Peyer's patch (tissue), 4 donors: ENCODE measurements at regions not wholly inside any gene's neighbourhood (a gene's known extent, or its start where the extent isn't known, plus 50 kb on each side); places are given as distances from the start of the nearest gene placed in this dataset.
A peak's percentile ranks its signal among the peaks of the same experiment; 100 is the strongest.

ENCODE experiments used
- DNase-seq, 3 donors: peaks; one replicate each; pipeline ENCODE4 v3.0.0-alpha.2; 2017 to 2019
- H3K27ac ChIP-seq, 4 donors: fragments of 200-600 bp; sonication (generic); one replicate each; pipeline ENCODE4 v1.5.1; 2016 to 2019
- H3K27me3 ChIP-seq, 2 donors: fragments of 200-600 bp; sonication (generic); one replicate each; pipeline ENCODE4 v1.5.1; 2019
- H3K36me3 ChIP-seq, 3 donors: fragments of 200-600 bp; sonication (generic); one replicate each; pipeline ENCODE4 v1.5.1; 2016 to 2019
- H3K4me1 ChIP-seq, 4 donors: fragments of 200-600 bp; sonication (generic); one replicate each; pipeline ENCODE4 v1.5.1; 2016 to 2019
- H3K4me3 ChIP-seq, 4 donors: fragments of 200-600 bp; sonication (generic); 1 replicate in 3 of 4; 2 replicates in 1 of 4; pipeline ENCODE4 v1.5.1; 2016 to 2019; ENCODE audit warnings: mild to moderate bottlenecking in 1 of 4
- H3K9me3 ChIP-seq, 4 donors: fragments of 200-600 bp; sonication (generic); one replicate each; pipeline ENCODE4 v1.5.1; 2016 to 2019; ENCODE audit warnings: mild to moderate bottlenecking in 1 of 4
- POLR2A ChIP-seq, 2 donors: fragments of 450-650 bp; IDR thresholded peaks; one replicate each; pipeline ENCODE4 v1.5.1; 2017; ENCODE audit warnings: antibody characterized with exemption in 2 of 2, mild to moderate bottlenecking in 2 of 2, moderate library complexity in 2 of 2
- TF ChIP-seq, protein P1 (sequence below), 6 experiments: fragments of 450-650 bp in 4 of 6; fragments of 200-600 bp in 2 of 6; sonication (generic) in 1 of 6; IDR thresholded peaks; one replicate each; pipeline ENCODE4 v1.5.1; 2017 to 2019; ENCODE audit warnings: antibody characterized with exemption in 6 of 6, mild to moderate bottlenecking in 3 of 6, moderate library complexity in 1 of 6

- TF ChIP-seq POLR2A (IDR thresholded peaks at IDR 0.05) = no peak
- TF ChIP-seq, protein P1, sequence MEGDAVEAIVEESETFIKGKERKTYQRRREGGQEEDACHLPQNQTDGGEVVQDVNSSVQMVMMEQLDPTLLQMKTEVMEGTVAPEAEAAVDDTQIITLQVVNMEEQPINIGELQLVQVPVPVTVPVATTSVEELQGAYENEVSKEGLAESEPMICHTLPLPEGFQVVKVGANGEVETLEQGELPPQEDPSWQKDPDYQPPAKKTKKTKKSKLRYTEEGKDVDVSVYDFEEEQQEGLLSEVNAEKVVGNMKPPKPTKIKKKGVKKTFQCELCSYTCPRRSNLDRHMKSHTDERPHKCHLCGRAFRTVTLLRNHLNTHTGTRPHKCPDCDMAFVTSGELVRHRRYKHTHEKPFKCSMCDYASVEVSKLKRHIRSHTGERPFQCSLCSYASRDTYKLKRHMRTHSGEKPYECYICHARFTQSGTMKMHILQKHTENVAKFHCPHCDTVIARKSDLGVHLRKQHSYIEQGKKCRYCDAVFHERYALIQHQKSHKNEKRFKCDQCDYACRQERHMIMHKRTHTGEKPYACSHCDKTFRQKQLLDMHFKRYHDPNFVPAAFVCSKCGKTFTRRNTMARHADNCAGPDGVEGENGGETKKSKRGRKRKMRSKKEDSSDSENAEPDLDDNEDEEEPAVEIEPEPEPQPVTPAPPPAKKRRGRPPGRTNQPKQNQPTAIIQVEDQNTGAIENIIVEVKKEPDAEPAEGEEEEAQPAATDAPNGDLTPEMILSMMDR (IDR thresholded peaks at IDR 0.05) = no peak
- no peak for DNase-seq
These were observed 629.2 kb upstream of the AGTR1 start for GRCh38 chr3:148068466-148068865.

DNA sequence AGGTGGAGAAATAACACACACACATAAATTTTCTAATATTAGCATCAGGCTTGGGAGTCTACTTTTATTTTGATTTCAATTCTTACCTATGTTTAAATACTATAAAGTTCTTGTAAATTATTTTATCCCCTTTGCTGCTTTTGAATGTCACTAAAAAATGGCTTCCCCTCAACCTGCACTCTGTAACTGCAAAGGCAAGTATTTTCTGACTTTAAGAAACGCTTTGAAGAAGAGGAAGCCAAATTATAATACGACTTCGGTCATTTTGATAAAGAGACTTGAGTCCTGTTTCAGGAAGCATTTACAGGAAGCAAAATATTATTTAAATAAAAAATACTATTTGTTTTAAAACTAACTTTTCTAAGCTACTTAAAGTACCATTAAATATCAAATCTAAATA lies 627.7 kb upstream of the AGTR1 start:
- DNase-seq = no peak
- TF ChIP-seq, protein P1 (IDR thresholded peaks at IDR 0.05) = no peak
- TF ChIP-seq POLR2A (IDR thresholded peaks at IDR 0.05) = no peak
- H3K36me3 ChIP-seq = no peaks in the 10 kb centered on the region
- no peaks in the 10 kb centered on the region for H3K27me3 ChIP-seq
- no peaks in the 10 kb centered on the region for H3K9me3 ChIP-seq
- no peaks in the 10 kb centered on the region for H3K4me1 ChIP-seq
- H3K4me3 ChIP-seq = no peak overlapping the region
- H3K27ac ChIP-seq = no peak overlapping the region

More at GRCh38 chr3:148068466-148068865, 629.2 kb upstream of the AGTR1 start:
- no peaks in the 10 kb centered on the region for H3K36me3 ChIP-seq
- no peaks in the 10 kb centered on the region for H3K4me1 ChIP-seq
- no peak overlapping the region for H3K27ac ChIP-seq
- H3K4me3 ChIP-seq = no peak overlapping the region
- H3K9me3 ChIP-seq = no peaks in the 10 kb centered on the region
- no peaks in the 10 kb centered on the region for H3K27me3 ChIP-seq

- H3K27me3 ChIP-seq = no peaks in the 10 kb centered on the region
- H3K9me3 ChIP-seq = no peaks in the 10 kb centered on the region
- TF ChIP-seq, protein P1 (IDR thresholded peaks at IDR 0.05) = no peak
- no peak for TF ChIP-seq POLR2A (IDR thresholded peaks at IDR 0.05)
- no peak for DNase-seq
- H3K4me3 ChIP-seq = no peak overlapping the region
- H3K36me3 ChIP-seq = no peaks in the 10 kb centered on the region
- no peaks in the 10 kb centered on the region for H3K4me1 ChIP-seq
- H3K27ac ChIP-seq = no peak overlapping the region
These were observed 623.8 kb upstream of the AGTR1 start for GRCh38 chr3:148073721-148074456.

GRCh38 chr3:148074946-148075345 lies 622.8 kb upstream of the AGTR1 start:
- H3K36me3 ChIP-seq = no peaks in the 10 kb centered on the region
- no peaks in the 10 kb centered on the region for H3K27me3 ChIP-seq
- TF ChIP-seq POLR2A (IDR thresholded peaks at IDR 0.05) = no peak
- H3K9me3 ChIP-seq = no peaks in the 10 kb centered on the region
- no peak for DNase-seq
- H3K27ac ChIP-seq = no peak overlapping the region
- H3K4me3 ChIP-seq = no peak overlapping the region
- no peaks in the 10 kb centered on the region for H3K4me1 ChIP-seq

DNA sequence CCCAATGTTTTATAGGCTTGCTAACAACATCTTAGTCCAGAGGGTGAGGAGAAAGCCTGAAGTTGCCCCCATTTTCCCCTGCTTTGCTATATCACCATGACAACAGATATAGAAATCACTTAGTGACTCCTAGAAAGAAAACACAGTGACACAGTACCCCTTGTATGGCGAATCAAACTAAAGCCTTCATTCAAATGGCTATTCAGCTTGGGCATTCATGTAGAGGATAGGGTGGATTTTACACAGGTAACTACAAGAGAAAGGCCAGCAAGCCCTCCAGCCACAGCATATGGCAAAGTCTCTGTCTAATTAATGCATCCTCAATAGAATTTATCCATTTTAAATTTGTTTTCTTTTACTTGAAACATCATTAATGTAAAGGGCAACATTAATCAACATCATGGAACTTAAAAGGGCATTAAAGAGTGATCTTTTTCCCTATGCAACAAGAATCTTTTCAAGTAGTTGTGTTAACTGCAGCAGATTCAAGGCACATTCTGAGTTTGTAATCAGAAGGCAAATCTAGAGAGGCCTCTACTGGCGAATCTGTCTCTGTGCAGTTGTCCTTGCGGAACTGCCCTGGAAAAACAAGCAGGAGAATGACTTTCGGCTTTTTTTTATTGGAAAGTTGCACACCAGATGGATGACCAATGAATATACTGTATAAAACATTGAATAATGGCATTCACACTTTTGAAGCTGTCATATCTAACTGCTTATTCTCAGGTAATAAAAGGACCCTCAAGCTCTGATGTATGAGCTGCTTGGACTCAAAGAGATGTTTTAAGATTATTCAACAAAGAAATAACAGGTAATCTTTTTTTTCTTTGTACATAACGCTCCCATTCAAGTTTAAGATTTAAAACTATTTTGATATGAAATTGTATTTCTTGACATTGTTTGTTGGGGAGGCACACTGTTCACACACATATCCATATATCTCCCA lies 621.7 kb upstream of the AGTR1 start:
- Histone ChIP-seq H3K4me1 (no peaks in the 10 kb centered on the region), H3K9me3 (no peaks in the 10 kb centered on the region), H3K27ac (no peak overlapping the region), H3K27me3 (no peaks in the 10 kb centered on the region), H3K36me3 (no peaks in the 10 kb centered on the region), H3K4me3 (no peak overlapping the region)
- TF ChIP-seq, protein P1 (IDR thresholded peaks at IDR 0.05) = peak in 4 of 6 experiments; percentile 11 to 50 (median 44)
- no peak for TF ChIP-seq POLR2A (IDR thresholded peaks at IDR 0.05)
- no peak for DNase-seq
